Calu3 (cell line): ENCODE measurements at regions not wholly inside any gene's neighbourhood (a gene's known extent, or its start where the extent isn't known, plus 50 kb on each side); places are given as distances from the start of the nearest gene placed in this dataset.

Experiments used
- BruUV-seq: library from RNA; stranded (reverse); fragments of 400-500 nt; replicated peaks from 2 replicates; lab custom pipeline; 2021; lab: Mats Ljungman, UMichigan
- CTCF ChIA-PET: fragments of 300-600 bp; sonication (Branson Sonifier 250); formaldehyde crosslinking; loops from one replicate; lab custom pipeline; 2022; ENCODE audit warnings: antibody characterized with exemption; lab: Charles Lee
- DNase-seq: peaks from one replicate; pipeline ENCODE4 v3.0.0; 2022
- H3K27ac Mint-ChIP-seq: one replicate; pipeline ENCODE4 v1.8.0; 2022; ENCODE audit warnings: mixed read lengths; ENCODE audit not compliant: unreplicated experiment
- H3K27me3 Mint-ChIP-seq: one replicate; pipeline ENCODE4 v1.8.0; 2022; ENCODE audit warnings: mixed read lengths; ENCODE audit not compliant: unreplicated experiment
- H3K36me3 Mint-ChIP-seq: one replicate; pipeline ENCODE4 v1.8.0; 2022; ENCODE audit warnings: mild to moderate bottlenecking, moderate library complexity, mixed read lengths; ENCODE audit not compliant: insufficient read depth, unreplicated experiment
- H3K4me1 Mint-ChIP-seq: one replicate; pipeline ENCODE4 v1.8.0; 2022; ENCODE audit warnings: mild to moderate bottlenecking, low read depth, mixed read lengths; ENCODE audit not compliant: unreplicated experiment
- H3K4me3 Mint-ChIP-seq: one replicate; pipeline ENCODE4 v1.8.0; 2022; ENCODE audit warnings: mild to moderate bottlenecking, low read depth, moderate library complexity, mixed read lengths; ENCODE audit not compliant: unreplicated experiment
- H3K9me3 Mint-ChIP-seq: one replicate; pipeline ENCODE4 v1.8.0; 2022; ENCODE audit warnings: low read depth, mixed read lengths; ENCODE audit not compliant: unreplicated experiment
- intact Hi-C: fragments of 100-400 bp; cut with micrococcal nuclease; formaldehyde crosslinking; loops from one replicate; pipeline ENCODE4 v1.10.0; 2022; ENCODE audit not compliant: unreplicated experiment
- TF ChIP-seq, protein P1 (sequence below): fragments of 200-600 bp; IDR thresholded peaks from one replicate; pipeline ENCODE4 v1.8.0; 2022; ENCODE audit warnings: antibody characterized with exemption; ENCODE audit not compliant: unreplicated experiment

GRCh38 chr17:59483860-59484259 lies 81.5 kb upstream of the DHX40 start:
- no peak for DNase-seq
- no TSS peak for BruUV-seq
- no peaks in the 10 kb centered on the region for H3K9me3 Mint-ChIP-seq
- CTCF ChIA-PET = no interaction called here
- no peak overlapping the region for H3K27ac Mint-ChIP-seq
- H3K36me3 Mint-ChIP-seq = no peaks in the 10 kb centered on the region
- TF ChIP-seq, protein P1, sequence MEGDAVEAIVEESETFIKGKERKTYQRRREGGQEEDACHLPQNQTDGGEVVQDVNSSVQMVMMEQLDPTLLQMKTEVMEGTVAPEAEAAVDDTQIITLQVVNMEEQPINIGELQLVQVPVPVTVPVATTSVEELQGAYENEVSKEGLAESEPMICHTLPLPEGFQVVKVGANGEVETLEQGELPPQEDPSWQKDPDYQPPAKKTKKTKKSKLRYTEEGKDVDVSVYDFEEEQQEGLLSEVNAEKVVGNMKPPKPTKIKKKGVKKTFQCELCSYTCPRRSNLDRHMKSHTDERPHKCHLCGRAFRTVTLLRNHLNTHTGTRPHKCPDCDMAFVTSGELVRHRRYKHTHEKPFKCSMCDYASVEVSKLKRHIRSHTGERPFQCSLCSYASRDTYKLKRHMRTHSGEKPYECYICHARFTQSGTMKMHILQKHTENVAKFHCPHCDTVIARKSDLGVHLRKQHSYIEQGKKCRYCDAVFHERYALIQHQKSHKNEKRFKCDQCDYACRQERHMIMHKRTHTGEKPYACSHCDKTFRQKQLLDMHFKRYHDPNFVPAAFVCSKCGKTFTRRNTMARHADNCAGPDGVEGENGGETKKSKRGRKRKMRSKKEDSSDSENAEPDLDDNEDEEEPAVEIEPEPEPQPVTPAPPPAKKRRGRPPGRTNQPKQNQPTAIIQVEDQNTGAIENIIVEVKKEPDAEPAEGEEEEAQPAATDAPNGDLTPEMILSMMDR = no peak
- no peaks in the 10 kb centered on the region for H3K27me3 Mint-ChIP-seq
- H3K4me1 Mint-ChIP-seq = no peaks in the 10 kb centered on the region
- no peak overlapping the region for H3K4me3 Mint-ChIP-seq
- intact Hi-C loops = no loop called here

GRCh38 chr17:59485015-59485414 lies 80.4 kb upstream of the DHX40 start:
- TF ChIP-seq, protein P1 = no peak
- intact Hi-C loops = no loop called here
- H3K27me3 Mint-ChIP-seq = no peaks in the 10 kb centered on the region
- H3K9me3 Mint-ChIP-seq = no peaks in the 10 kb centered on the region
- no peak overlapping the region for H3K4me3 Mint-ChIP-seq
- CTCF ChIA-PET = no interaction called here
- H3K36me3 Mint-ChIP-seq = no peaks in the 10 kb centered on the region
- no TSS peak for BruUV-seq
- no peak for DNase-seq
- no peaks in the 10 kb centered on the region for H3K4me1 Mint-ChIP-seq
- H3K27ac Mint-ChIP-seq = no peak overlapping the region

- CTCF ChIA-PET = no interaction called here
- Mint-ChIP-seq H3K4me1 (no peaks in the 10 kb centered on the region), H3K4me3 (no peak overlapping the region), H3K36me3 (no peaks in the 10 kb centered on the region), H3K9me3 (no peaks in the 10 kb centered on the region), H3K27me3 (no peaks in the 10 kb centered on the region), H3K27ac (no peak overlapping the region)
- TF ChIP-seq, protein P1 = no peak
- no TSS peak for BruUV-seq
- DNase-seq = no peak
- intact Hi-C loops = no loop called here
Observed at GRCh38 chr17:59485946-59486345, 79.5 kb upstream of the DHX40 start.

DNA sequence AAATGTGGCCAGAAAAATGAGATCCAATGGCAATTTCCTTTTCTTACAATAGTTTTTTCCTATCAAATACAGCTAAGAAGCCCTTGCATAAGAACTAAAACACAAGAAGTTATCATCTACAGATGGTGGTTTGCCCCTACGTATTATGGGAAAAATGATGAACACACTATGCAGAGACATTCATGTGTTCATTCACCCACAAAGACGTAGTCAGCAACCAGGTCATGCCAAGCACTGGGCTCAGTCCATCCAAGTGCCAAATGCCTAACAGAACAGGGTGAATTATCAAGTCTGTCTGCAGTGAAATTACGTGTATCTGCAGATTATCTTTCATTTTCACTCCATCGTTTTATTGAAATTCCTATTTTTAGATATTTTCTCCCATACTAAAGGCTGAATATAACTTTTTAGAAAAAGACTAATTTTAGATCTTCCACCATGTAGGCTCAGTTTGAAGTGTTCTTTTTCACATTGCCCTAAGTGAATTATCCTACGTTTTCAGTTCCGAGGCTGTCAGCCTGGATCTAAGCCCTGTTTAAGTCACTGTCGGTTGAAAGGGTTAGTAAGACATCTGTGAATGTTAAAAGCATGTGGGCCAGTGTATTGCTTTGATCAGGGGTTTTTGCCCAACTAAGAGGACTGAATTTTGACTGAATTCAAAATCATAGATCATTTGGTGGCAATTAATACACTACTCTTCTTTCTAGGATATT lies 78.1 kb upstream of the DHX40 start:
- Mint-ChIP-seq H3K4me3 (no peak overlapping the region), H3K4me1 (peaks cover 8% of the 10 kb centered on the region), H3K27ac (no peak overlapping the region), H3K27me3 (no peaks in the 10 kb centered on the region), H3K9me3 (no peaks in the 10 kb centered on the region), H3K36me3 (no peaks in the 10 kb centered on the region)
- DNase-seq = no peak
- intact Hi-C loops = no loop called here
- BruUV-seq = no TSS peak
- TF ChIP-seq, protein P1 = no peak
- CTCF ChIA-PET = no interaction called here
